ENCODE measurements at regions not wholly inside any gene's neighbourhood (a gene's known extent, or its start where the extent isn't known, plus 50 kb on each side); places are given as distances from the start of the nearest gene placed in this dataset.

GRCh38 chr3:23072693-23073092 is 130.4 kb upstream of the UBE2E2 start:
- WGBS (ENCODE audit: low lambda C conversion rate) = 36% methylated on average over 1 of the region's 1 CpG
- FAIRE-seq (no peak), DNase-seq (ENCODE audit: low spot score) (no peak), ATAC-seq (no peak)
- Histone ChIP-seq H3K27ac (ENCODE audit: extremely low read length, insufficient read depth, low read length) (no peak overlapping the region), H3K9ac (ENCODE audit: insufficient read depth, low read depth, low read length) (no peak overlapping the region), H3K4me3 (replicated peaks in 1 of 3; ENCODE audit: insufficient read depth in 1 of 3, low read depth in 2 of 3, low read length in 3 of 3) (no peak overlapping the region), H3K4me2 (ENCODE audit: low read depth, low read length) (no peak overlapping the region), H3K9me3 (ENCODE audit: low read length) (no peaks in the 10 kb centered on the region), H2AFZ (ENCODE audit: low read length) (no peak overlapping the region), H3K27me3 (ENCODE audit: control insufficient read depth in 1 of 2, insufficient read depth in 2 of 2, low read length in 2 of 2) (no peaks in the 10 kb centered on the region), H3K79me2 (ENCODE audit: insufficient read depth, low read length) (no peaks in the 10 kb centered on the region), H3K4me1 (ENCODE audit: insufficient read depth, low read length) (no peaks in the 10 kb centered on the region), H3K36me3 (replicated peaks in 1 of 2; ENCODE audit: control insufficient read depth in 1 of 2, insufficient read depth in 2 of 2, low read length in 2 of 2) (no peaks in the 10 kb centered on the region), H4K20me1 (ENCODE audit: insufficient read depth, low read length) (no peaks in the 10 kb centered on the region)
- POLR2A ChIA-PET = no interaction called here
- in situ Hi-C loops (cut with HindIII; ENCODE audit: extremely low pct_ligation_motif_present, low pct_unique_long_range_greater_than_20kb) = no loop called here
- TF ChIP-seq ZNF431 (CRISPR knock-in tag; IDR thresholded peaks at IDR 0.05; ENCODE audit: borderline replicate concordance, low read depth) = no peak
- TF ChIP-seq CAMTA2 (CRISPR knock-in tag; IDR thresholded peaks at IDR 0.05; ENCODE audit: borderline replicate concordance) = no peak
- TF ChIP-seq PCBP2 (optimal IDR thresholded peaks at IDR 0.05; ENCODE audit: low read depth, low read length, poor library complexity, severe bottlenecking) = no peak
- TF ChIP-seq BRF2 (CRISPR knock-in tag; IDR thresholded peaks at IDR 0.05) = no peak
- no peak for TF ChIP-seq ZNF451 (CRISPR knock-in tag; IDR thresholded peaks at IDR 0.05)
- TF ChIP-seq CCDC6 (CRISPR knock-in tag; IDR thresholded peaks at IDR 0.05) = no peak
- no peak for TF ChIP-seq ZSCAN22 (CRISPR knock-in tag; IDR thresholded peaks at IDR 0.05)
- TF ChIP-seq TCF12 (IDR thresholded peaks at IDR 0.05) = no peak
- TF ChIP-seq TCF12 (CRISPR knock-in tag; IDR thresholded peaks at IDR 0.05) = no peak
- no peak for TF ChIP-seq U2AF1 (optimal IDR thresholded peaks at IDR 0.05; ENCODE audit: low read depth, low read length)
- TF ChIP-seq MAZ (IDR thresholded peaks at IDR 0.05; ENCODE audit: borderline replicate concordance, low read depth, low read length) = no peak
- no peak for TF ChIP-seq MAZ (CRISPR knock-in tag; IDR thresholded peaks at IDR 0.05; ENCODE audit: low read depth)
- TF ChIP-seq ZSCAN12 (CRISPR knock-in tag; IDR thresholded peaks at IDR 0.05) = no peak
- no peak for TF ChIP-seq HES4 (CRISPR knock-in tag; IDR thresholded peaks at IDR 0.05; ENCODE audit: borderline replicate concordance)
- no peak for TF ChIP-seq ZNF160 (CRISPR knock-in tag; IDR thresholded peaks at IDR 0.05)
- no TSS peak for BruUV-seq (replicated peaks)
- CTCF ChIA-PET (ENCODE audit: low intra/inter-chr PET ratio, low total read pairs) = no interaction called here
- intact Hi-C loops (cut with micrococcal nuclease; ENCODE audit: unreplicated experiment) = no loop called here

Measured in HepG2 (cell line).